AG04450 (cell line): ENCODE measurements at regions not wholly inside any gene's neighbourhood (a gene's known extent, or its start where the extent isn't known, plus 50 kb on each side); places are given as distances from the start of the nearest gene placed in this dataset.

Source experiments
- CTCF ChIA-PET: fragments of 300-600, 350-600 bp; formaldehyde crosslinking; extraction: SDS; loops from one replicate; lab custom pipeline; 2022; ENCODE audit warnings: antibody characterized with exemption, inconsistent platforms; lab: Charles Lee
- POLR2A ChIA-PET: fragments of 350-600 bp; formaldehyde crosslinking; extraction: SDS; loops from one replicate; lab custom pipeline; 2021; ENCODE audit warnings: antibody characterized with exemption, inconsistent platforms; lab: Yijun Ruan, JAX
- DNase-seq: peaks from one replicate; pipeline ENCODE4 v3.0.0-alpha.2; 2011; ENCODE audit warnings: low read depth, low spot score
- H3K27ac ChIP-seq: one replicate; pipeline ENCODE4 v1.5.1; 2012; ENCODE audit warnings: low read depth, low read length, control low read depth
- H3K27me3 ChIP-seq: one replicate; pipeline ENCODE4 v1.6.0; 2012; ENCODE audit warnings: low read length; ENCODE audit not compliant: control insufficient read depth, insufficient read depth
- H3K4me3 ChIP-seq: 2 replicates; pipeline ENCODE4 v1.5.1; 2011; ENCODE audit warnings: mild to moderate bottlenecking, low read depth, low read length, control low read depth
- H3K9me3 ChIP-seq: 2 replicates; pipeline ENCODE4 v1.5.1; 2012; ENCODE audit warnings: low read length; ENCODE audit not compliant: control insufficient read depth, insufficient read depth
- TF ChIP-seq, protein P1 (sequence below): IDR thresholded peaks from 2 replicates; pipeline ENCODE4 v1.5.1; 2011; ENCODE audit warnings: low read depth, low read length, control low read depth, inconsistent platforms

DNA sequence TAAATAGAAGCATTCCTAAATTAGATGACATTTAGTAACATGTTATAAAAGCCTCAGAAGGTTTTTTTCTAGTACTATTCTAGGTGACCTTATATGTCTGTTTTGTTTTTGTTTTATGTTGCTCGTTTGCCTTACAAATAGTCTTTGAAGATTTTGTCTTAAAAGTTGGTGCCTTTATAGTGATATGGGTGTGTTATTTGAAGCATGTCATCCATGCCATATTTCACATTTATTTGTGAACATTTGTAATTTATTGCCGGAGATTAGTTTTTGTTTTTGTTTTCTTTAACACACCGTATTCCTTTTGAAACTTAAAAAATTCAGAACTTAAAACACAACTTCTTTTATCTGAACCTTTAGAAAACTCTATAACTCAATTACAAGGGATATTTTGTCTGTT lies 422.8 kb upstream of the PCDH9 start:
- no peaks in the 10 kb centered on the region for H3K9me3 ChIP-seq
- no peak overlapping the region for H3K4me3 ChIP-seq
- CTCF ChIA-PET: no interaction called here
- no peak for DNase-seq
- TF ChIP-seq, protein P1, sequence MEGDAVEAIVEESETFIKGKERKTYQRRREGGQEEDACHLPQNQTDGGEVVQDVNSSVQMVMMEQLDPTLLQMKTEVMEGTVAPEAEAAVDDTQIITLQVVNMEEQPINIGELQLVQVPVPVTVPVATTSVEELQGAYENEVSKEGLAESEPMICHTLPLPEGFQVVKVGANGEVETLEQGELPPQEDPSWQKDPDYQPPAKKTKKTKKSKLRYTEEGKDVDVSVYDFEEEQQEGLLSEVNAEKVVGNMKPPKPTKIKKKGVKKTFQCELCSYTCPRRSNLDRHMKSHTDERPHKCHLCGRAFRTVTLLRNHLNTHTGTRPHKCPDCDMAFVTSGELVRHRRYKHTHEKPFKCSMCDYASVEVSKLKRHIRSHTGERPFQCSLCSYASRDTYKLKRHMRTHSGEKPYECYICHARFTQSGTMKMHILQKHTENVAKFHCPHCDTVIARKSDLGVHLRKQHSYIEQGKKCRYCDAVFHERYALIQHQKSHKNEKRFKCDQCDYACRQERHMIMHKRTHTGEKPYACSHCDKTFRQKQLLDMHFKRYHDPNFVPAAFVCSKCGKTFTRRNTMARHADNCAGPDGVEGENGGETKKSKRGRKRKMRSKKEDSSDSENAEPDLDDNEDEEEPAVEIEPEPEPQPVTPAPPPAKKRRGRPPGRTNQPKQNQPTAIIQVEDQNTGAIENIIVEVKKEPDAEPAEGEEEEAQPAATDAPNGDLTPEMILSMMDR: no peak
- POLR2A ChIA-PET: no interaction called here
- H3K27ac ChIP-seq: no peak overlapping the region
- H3K27me3 ChIP-seq: no peaks in the 10 kb centered on the region

DNA sequence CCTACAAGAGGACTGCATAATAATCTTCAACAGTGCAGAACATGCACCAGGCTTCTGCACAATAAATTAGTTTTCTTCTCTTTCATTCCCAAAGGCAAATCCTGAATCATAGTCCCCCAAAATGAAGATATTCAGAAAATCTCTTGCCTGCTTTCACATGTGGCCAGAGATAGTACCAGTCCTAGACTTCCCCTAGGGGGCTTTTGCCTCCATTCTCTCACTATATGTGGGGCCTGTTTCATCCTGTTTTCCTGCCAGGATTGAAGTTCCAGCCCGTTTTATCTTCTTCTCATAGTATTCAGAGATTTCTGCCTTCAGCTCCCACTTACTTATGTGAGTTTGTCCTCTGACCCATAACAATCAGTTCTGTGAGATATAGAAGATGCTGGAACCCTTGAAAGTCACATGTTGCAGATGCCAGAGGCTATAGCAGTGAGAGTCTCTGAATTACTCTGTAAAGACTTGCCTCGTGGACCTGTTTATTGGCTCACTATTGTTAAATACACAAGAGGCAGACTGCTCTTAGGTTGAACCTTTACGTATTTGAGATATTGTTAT lies 421.9 kb upstream of the PCDH9 start:
- H3K9me3 ChIP-seq: no peaks in the 10 kb centered on the region
- H3K27ac ChIP-seq: no peak overlapping the region
- POLR2A ChIA-PET: no interaction called here
- no peak overlapping the region for H3K4me3 ChIP-seq
- TF ChIP-seq, protein P1: 0 out of 2 replicates have a peak, but pooled peaks have one; percentile 8
- DNase-seq: no peak
- H3K27me3 ChIP-seq: no peaks in the 10 kb centered on the region
- CTCF ChIA-PET: no interaction called here

DNA sequence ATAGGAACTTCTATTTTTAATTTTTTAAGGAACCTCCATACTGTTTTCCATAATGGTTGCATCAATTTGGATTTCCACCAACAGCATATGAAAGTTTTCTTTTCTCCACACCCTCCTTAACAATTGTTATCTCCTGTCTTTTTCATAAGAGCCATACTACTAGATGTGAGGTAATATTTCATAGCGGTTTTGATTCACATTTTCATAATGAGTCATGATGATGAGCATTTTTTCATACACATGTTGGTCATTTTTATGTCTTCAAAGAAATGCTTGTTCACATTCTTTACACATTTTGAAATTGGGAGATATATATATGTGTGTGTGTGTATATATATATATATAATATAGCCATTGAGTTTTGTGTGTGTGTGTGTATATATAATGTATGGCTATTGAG lies 420.3 kb upstream of the PCDH9 start:
- Histone ChIP-seq H3K27ac (no peak overlapping the region), H3K9me3 (no peaks in the 10 kb centered on the region), H3K27me3 (no peaks in the 10 kb centered on the region), H3K4me3 (no peak overlapping the region)
- ChIA-PET CTCF (no interaction called here), POLR2A (no interaction called here)
- DNase-seq: no peak
- TF ChIP-seq, protein P1: no peak

DNA sequence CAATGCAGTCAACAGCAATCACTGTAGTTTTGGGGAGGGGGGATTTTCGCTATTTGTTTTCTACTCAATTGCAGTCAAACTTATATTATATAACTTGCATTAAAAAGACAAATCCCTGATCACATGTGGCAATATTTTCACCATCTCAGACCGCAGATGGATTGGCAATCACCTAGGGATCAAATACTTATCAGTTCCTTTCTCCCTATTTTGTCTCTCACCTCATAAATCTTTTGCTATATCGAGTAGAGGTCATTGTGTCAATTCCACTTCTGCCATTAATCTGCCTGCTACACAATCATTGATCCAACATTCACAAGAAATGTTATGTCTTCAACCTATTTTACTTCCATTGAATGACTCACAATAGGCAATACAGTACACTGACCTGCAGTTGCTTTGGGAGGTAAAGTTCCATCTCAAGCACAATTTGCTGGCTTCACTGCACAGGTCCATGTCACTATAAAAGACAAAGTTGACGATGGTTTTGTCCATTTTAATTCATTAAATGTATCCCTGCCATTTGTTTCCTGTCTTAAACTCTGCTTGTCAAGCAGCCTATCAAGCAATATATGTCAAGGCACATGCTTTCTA lies 415.8 kb upstream of the PCDH9 start:
- Histone ChIP-seq H3K27me3 (no peaks in the 10 kb centered on the region), H3K27ac (no peak overlapping the region), H3K4me3 (no peak overlapping the region), H3K9me3 (no peaks in the 10 kb centered on the region)
- DNase-seq: no peak
- TF ChIP-seq, protein P1: no peak
- POLR2A ChIA-PET: no interaction called here
- CTCF ChIA-PET: no interaction called here

DNA sequence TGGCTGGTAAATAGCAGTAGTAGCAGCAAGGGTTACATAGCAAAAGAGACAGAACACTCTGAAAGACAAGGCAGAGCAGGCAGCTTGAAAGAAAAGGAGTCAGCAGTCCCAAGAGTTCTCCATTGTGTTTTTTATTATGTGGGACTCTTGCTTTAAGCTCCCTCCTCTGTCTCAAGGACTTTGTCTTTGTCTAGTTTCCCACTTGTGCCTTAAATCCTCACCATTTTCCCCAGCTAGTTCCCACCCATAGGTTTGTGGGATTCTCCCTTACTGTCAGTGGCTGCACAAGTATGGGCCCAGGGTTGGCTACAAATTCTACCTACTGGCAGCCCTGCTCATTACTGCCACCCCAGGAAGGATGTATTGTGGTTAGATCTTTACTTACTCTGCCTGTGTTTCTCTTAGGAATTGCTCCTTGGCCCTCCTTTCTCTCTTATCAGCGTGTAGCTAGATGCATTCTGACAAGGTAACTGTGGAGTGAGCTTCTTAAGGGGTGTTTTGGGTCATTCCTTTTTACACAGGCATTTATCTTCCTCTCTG lies 413.4 kb upstream of the PCDH9 start:
- ChIA-PET CTCF (no interaction called here), POLR2A (no interaction called here)
- TF ChIP-seq, protein P1: no peak
- no peak overlapping the region for H3K4me3 ChIP-seq
- no peak for DNase-seq
- no peak overlapping the region for H3K27ac ChIP-seq
- H3K9me3 ChIP-seq: no peaks in the 10 kb centered on the region
- no peaks in the 10 kb centered on the region for H3K27me3 ChIP-seq
